ENCODE measurements at regions not wholly inside any gene's neighbourhood (a gene's known extent, or its start where the extent isn't known, plus 50 kb on each side); places are given as distances from the start of the nearest gene placed in this dataset.
"Not testable (repeated sequence)": the region's sequence is repeated elsewhere in the genome, so short reads cannot be mapped to it uniquely, and the experiment has no call there.

GRCh38 chr18:75712124-75712867 lies 284.8 kb upstream of the SMIM21 start:
- not testable (repeated sequence) for TF ChIP-seq CREB1 (CRISPR knock-in tag; IDR thresholded peaks at IDR 0.05; ENCODE audit: low read depth); ZNF114 (CRISPR knock-in tag; IDR thresholded peaks at IDR 0.05); CTCF (conservative IDR thresholded peaks at IDR 0.05; ENCODE audit: low read depth in 2 of 2); EZH2phosphoT487 (IDR thresholded peaks at IDR 0.05; ENCODE audit: unreplicated experiment); POLR2AphosphoS5 (IDR thresholded peaks at IDR 0.05; ENCODE audit: low read depth); EZH2 (IDR thresholded peaks at IDR 0.05; ENCODE audit: low read depth, unreplicated experiment); ZNF331 (CRISPR knock-in tag; IDR thresholded peaks at IDR 0.05; ENCODE audit: low read depth); JUNB (IDR thresholded peaks at IDR 0.05; ENCODE audit: unreplicated experiment); REST (IDR thresholded peaks at IDR 0.05; ENCODE audit: unreplicated experiment)

Data from GM23338 (cell line).